Stimulated activated memory B cell treated with anti-CD40 and anti-IgM and Interleukin-4, amounts not matched to agents 10 μg/mL and 1 μg/mL and 100 μg/mL, for 72 hours (primary cell): ENCODE measurements at regions not wholly inside any gene's neighbourhood (a gene's known extent, or its start where the extent isn't known, plus 50 kb on each side); places are given as distances from the start of the nearest gene placed in this dataset.
"Not testable (repeated sequence)": the region's sequence is repeated elsewhere in the genome, so short reads cannot be mapped to it uniquely, and the experiment has no call there.

Experiments used
- ATAC-seq: fragments of 150-1000 bp; cut with Tn5 transposase; 2 replicates; pipeline ENCODE4 v1.10.0; 2021
- H3K27ac Mint-ChIP-seq: one replicate; pipeline ENCODE4 v1.8.0; 2022; ENCODE audit warnings: mild to moderate bottlenecking, mixed read lengths
- H3K27me3 Mint-ChIP-seq: one replicate; pipeline ENCODE4 v1.8.0; 2022; ENCODE audit warnings: mixed read lengths
- H3K36me3 Mint-ChIP-seq: one replicate; pipeline ENCODE4 v1.8.0; 2022; ENCODE audit warnings: mixed read lengths
- H3K4me1 Mint-ChIP-seq: one replicate; pipeline ENCODE4 v1.8.0; 2022; ENCODE audit warnings: mixed read lengths
- H3K4me3 Mint-ChIP-seq: one replicate; pipeline ENCODE4 v1.8.0; 2022; ENCODE audit warnings: mild to moderate bottlenecking, moderate library complexity, mixed read lengths
- H3K9me3 Mint-ChIP-seq: one replicate; pipeline ENCODE4 v1.8.0; 2022; ENCODE audit warnings: mixed read lengths

DNA sequence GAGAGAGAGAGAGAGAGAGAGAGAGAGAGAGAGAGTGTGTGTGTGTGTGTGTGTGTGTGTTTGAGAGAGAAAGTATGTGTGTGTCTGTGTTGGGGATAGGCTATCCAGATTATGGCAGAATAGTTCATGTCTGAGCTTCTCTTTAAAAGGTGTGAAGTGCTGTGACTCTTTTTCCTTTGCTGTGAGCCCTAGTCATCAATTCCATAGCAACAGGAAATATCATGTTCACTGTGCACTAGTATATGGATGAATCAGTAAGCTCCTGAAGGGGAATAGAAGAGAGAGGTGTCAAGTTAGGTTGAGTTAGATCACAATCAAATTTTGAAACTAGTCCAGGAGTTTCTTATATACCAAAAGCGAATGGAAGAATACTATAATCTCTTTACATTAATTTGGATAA, 318.7 kb downstream of the RFPL4B start:
- no peak for ATAC-seq
- Mint-ChIP-seq H3K36me3 (no peaks in the 10 kb centered on the region), H3K27me3 (peaks cover 20% of the 10 kb centered on the region), H3K4me1 (no peaks in the 10 kb centered on the region), H3K27ac (no peak overlapping the region), H3K4me3 (no peak overlapping the region), H3K9me3 (no peaks in the 10 kb centered on the region)

- Mint-ChIP-seq H3K4me3 (no peak overlapping the region), H3K36me3 (no peaks in the 10 kb centered on the region), H3K27me3 (peaks cover 26% of the 10 kb centered on the region), H3K27ac (no peak overlapping the region), H3K9me3 (no peaks in the 10 kb centered on the region), H3K4me1 (no peaks in the 10 kb centered on the region)
- ATAC-seq, result no peak
Observed at GRCh38 chr6:112667427-112667826, 320.3 kb downstream of the RFPL4B start.

GRCh38 chr6:112680091-112680490, 333.0 kb downstream of the RFPL4B start:
- Mint-ChIP-seq H3K9me3 (peaks cover 6% of the 10 kb centered on the region), H3K36me3 (no peaks in the 10 kb centered on the region)

DNA sequence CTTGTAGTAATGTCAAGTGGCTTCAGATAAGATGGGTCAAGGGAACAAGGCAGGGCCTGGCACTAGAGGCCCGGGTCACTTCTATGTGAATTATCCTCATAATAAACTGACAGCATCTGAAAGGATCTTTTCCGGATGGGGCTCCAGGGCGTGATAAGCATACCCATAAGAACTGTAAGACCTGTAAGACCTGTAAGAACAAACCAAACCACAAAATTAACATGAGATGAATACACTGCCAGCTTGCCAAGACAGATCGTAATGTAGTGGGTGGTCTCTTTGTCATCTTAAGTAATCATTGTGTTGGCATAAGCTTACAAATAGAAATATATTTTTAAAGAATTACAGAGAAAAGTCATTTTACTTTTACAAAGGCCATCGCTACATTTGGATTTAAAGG, 334.9 kb downstream of the RFPL4B start:
- H3K27ac Mint-ChIP-seq, result no peak overlapping the region
- no peaks in the 10 kb centered on the region for H3K4me1 Mint-ChIP-seq
- no peaks in the 10 kb centered on the region for H3K36me3 Mint-ChIP-seq
- no peaks in the 10 kb centered on the region for H3K27me3 Mint-ChIP-seq
- H3K4me3 Mint-ChIP-seq, result no peak overlapping the region
- ATAC-seq, result no peak
- no peaks in the 10 kb centered on the region for H3K9me3 Mint-ChIP-seq

More at GRCh38 chr6:112680091-112680490, 333.0 kb downstream of the RFPL4B start:
- no peaks in the 10 kb centered on the region for H3K4me1 Mint-ChIP-seq
- no peak for ATAC-seq
- no peak overlapping the region for H3K4me3 Mint-ChIP-seq
- no peaks in the 10 kb centered on the region for H3K27me3 Mint-ChIP-seq
- H3K27ac Mint-ChIP-seq, result no peak overlapping the region

DNA sequence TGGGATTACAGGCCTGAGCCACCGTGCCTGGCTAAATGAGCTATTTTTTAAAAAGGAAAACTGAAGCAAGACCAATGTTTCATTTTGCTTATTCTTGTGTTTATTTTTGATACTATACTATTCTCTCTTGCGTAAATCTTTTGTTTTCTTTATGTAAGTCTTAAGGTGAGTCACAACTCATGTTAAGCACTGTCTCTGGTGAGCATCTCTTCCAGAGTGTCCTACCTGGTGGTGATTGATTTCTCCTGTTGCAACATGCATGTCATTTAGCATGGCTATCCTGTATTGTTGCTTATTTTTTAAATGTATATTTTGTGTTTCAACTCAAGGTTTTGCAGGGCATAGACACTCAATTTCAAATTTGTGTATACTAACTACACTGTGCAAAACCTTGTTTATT, 336.0 kb downstream of the RFPL4B start:
- no peak for ATAC-seq
- no peaks in the 10 kb centered on the region for H3K27me3 Mint-ChIP-seq

GRCh38 chr6:112683926-112684325, 336.8 kb downstream of the RFPL4B start:
- Mint-ChIP-seq H3K36me3 (no peaks in the 10 kb centered on the region), H3K4me1 (peaks cover 5% of the 10 kb centered on the region), H3K27ac (no peak overlapping the region), H3K9me3 (no peaks in the 10 kb centered on the region), H3K4me3 (no peak overlapping the region), H3K27me3 (peaks cover 7% of the 10 kb centered on the region)
- ATAC-seq, result no peak

More for the DNA sequence above, 336.0 kb downstream of the RFPL4B start:
- no peak overlapping the region for H3K27ac Mint-ChIP-seq
- H3K36me3 Mint-ChIP-seq, result no peaks in the 10 kb centered on the region
- H3K9me3 Mint-ChIP-seq, result no peaks in the 10 kb centered on the region
- H3K4me1 Mint-ChIP-seq, result no peaks in the 10 kb centered on the region
- no peak overlapping the region for H3K4me3 Mint-ChIP-seq

- H3K36me3 Mint-ChIP-seq, ATAC-seq, H3K9me3 Mint-ChIP-seq, H3K27ac Mint-ChIP-seq, H3K4me3 Mint-ChIP-seq, H3K4me1 Mint-ChIP-seq, H3K27me3 Mint-ChIP-seq: not testable (repeated sequence)
Observed at GRCh38 chr6:112685521-112686220, 338.5 kb downstream of the RFPL4B start.

GRCh38 chr6:112688487-112689165, 341.5 kb downstream of the RFPL4B start:
- H3K27ac Mint-ChIP-seq, H3K27me3 Mint-ChIP-seq, ATAC-seq, H3K4me3 Mint-ChIP-seq, H3K36me3 Mint-ChIP-seq, H3K4me1 Mint-ChIP-seq, H3K9me3 Mint-ChIP-seq: not testable (repeated sequence)

DNA sequence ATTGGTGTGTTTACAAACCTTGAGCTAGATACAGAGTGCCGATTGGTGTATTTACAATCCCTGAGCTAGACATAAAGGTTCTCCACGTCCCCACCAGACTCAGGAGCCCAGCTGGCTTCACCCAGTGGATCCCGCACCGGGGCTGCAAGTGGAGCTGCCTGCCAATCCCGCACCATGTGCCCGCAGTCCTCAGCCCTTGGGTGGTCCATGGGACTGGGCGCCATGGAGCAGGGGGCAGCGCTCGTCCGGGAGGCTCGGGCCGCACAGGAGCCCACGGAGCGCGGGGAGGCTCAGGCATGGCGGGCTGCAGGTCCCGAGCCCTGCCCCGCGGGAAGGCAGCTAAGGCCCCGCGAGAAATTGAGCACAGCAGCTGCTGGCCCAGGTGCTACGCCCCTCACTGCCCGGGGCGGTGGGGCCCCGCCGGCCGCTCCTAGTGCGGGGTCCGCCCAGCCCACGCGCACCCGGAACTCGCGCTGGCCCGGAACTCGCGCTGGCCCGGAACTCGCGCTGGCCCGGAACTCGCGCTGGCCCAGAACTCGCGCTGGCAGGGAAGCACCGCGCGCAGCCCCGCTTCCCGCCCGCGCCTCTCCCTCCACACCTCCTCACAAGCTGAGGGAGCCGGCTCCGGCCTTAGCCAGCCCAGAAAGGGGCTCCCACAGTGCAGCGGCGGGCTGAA, 342.2 kb downstream of the RFPL4B start:
- ATAC-seq, H3K9me3 Mint-ChIP-seq, H3K27ac Mint-ChIP-seq, H3K4me3 Mint-ChIP-seq, H3K4me1 Mint-ChIP-seq, H3K27me3 Mint-ChIP-seq, H3K36me3 Mint-ChIP-seq: not testable (repeated sequence)

DNA sequence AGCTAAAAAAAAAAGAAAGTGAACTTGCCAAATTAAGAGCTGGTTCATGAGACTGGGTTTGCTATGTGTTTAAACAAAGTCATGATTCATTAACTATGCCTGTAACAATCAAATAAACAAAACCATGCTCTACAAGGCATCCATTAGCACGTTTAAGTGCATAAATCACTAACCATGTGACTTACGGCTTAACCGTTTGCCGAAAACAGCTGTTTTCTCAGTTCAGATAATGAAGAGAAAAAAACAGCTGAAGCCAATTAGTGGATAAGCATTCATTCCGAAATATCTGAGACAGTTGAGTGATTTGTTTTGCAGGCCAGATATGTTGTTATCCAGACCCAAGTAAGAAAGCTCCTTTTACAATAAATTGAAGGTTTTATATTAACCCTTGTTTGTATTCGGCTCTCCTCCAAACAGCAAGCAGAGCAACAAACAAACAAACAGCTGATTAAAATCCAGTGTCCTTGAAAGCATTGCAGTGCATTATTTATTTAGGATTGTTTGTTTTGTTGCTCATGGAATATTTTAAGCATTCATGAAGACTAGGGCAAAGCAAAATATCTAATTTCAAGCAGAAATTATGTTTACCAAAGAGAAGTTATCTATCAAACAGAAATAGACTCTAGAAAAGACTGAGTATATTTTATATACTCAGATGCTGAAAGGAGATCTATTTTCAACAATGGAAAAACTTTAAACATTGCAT, 343.5 kb downstream of the RFPL4B start:
- peaks cover 8% of the 10 kb centered on the region for H3K27me3 Mint-ChIP-seq
- no peak for ATAC-seq
- no peak overlapping the region for H3K4me3 Mint-ChIP-seq
- no peak overlapping the region for H3K27ac Mint-ChIP-seq
- no peaks in the 10 kb centered on the region for H3K9me3 Mint-ChIP-seq
- peaks cover 5% of the 10 kb centered on the region for H3K4me1 Mint-ChIP-seq
- no peaks in the 10 kb centered on the region for H3K36me3 Mint-ChIP-seq

GRCh38 chr6:112691289-112691688, 344.2 kb downstream of the RFPL4B start:
- Mint-ChIP-seq H3K27me3 (peaks cover 8% of the 10 kb centered on the region), H3K4me3 (no peak overlapping the region), H3K9me3 (no peaks in the 10 kb centered on the region), H3K4me1 (peaks cover 5% of the 10 kb centered on the region), H3K36me3 (no peaks in the 10 kb centered on the region), H3K27ac (no peak overlapping the region)
- no peak for ATAC-seq

GRCh38 chr6:112695001-112695400, 347.9 kb downstream of the RFPL4B start:
- Mint-ChIP-seq H3K27ac (no peak overlapping the region), H3K4me1 (no peaks in the 10 kb centered on the region), H3K9me3 (no peaks in the 10 kb centered on the region), H3K4me3 (no peak overlapping the region), H3K27me3 (no peaks in the 10 kb centered on the region), H3K36me3 (no peaks in the 10 kb centered on the region)
- no peak for ATAC-seq

DNA sequence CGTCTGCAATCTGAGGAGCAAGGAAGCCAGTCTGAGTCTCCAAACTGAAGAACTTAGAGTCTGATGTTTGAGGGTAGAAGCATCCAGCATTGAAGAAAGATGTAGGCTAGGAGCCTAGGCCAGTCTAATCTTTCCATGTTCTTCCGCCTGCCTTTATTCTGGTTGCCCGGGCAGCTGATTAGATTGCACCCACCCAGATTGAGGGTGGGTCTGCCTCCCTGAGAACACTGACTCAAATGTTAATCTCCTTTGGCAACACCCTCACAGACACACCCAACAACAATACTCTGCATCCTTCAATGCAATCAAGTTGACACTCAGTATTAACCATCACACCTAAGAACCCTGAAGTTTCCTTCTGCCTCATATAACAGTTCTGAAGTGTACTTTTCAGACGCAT, 350.1 kb downstream of the RFPL4B start:
- H3K4me1 Mint-ChIP-seq, result no peaks in the 10 kb centered on the region
- H3K9me3 Mint-ChIP-seq, result no peaks in the 10 kb centered on the region
- ATAC-seq, result no peak
- no peaks in the 10 kb centered on the region for H3K27me3 Mint-ChIP-seq
- no peak overlapping the region for H3K27ac Mint-ChIP-seq
- H3K36me3 Mint-ChIP-seq, result no peaks in the 10 kb centered on the region
- H3K4me3 Mint-ChIP-seq, result no peak overlapping the region

DNA sequence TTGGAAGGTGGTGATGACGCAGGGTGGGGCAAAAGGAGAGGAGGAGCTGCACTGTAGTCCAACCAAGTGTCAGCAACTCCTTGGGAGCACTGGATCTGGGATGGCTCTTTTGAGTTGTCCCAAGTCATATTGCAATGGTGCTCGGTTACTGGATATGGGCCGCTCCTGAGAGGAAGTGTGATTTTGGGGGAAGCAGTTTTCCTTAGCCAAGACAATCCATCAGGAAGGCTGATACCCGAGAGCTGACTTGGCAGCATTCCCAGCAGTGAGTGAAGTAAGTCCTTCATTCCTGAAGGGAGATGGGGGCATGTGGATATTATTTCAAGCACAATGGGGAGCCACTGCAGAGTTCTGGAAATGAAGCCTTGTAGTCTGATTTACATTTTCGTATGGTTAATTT, 354.1 kb downstream of the RFPL4B start:
- no peaks in the 10 kb centered on the region for H3K4me1 Mint-ChIP-seq

GRCh38 chr6:112710710-112711109, 363.6 kb downstream of the RFPL4B start:
- H3K9me3 Mint-ChIP-seq, result peaks cover 3% of the 10 kb centered on the region
- no peak overlapping the region for H3K27ac Mint-ChIP-seq
- no peak for ATAC-seq
- no peaks in the 10 kb centered on the region for H3K36me3 Mint-ChIP-seq
- no peaks in the 10 kb centered on the region for H3K4me1 Mint-ChIP-seq
- no peaks in the 10 kb centered on the region for H3K27me3 Mint-ChIP-seq
- no peak overlapping the region for H3K4me3 Mint-ChIP-seq

More for the DNA sequence above, 354.1 kb downstream of the RFPL4B start:
- no peak overlapping the region for H3K4me3 Mint-ChIP-seq
- ATAC-seq, result peak; percentile 43
- no peaks in the 10 kb centered on the region for H3K27me3 Mint-ChIP-seq
- H3K36me3 Mint-ChIP-seq, result no peaks in the 10 kb centered on the region
- no peak overlapping the region for H3K27ac Mint-ChIP-seq
- H3K9me3 Mint-ChIP-seq, result no peaks in the 10 kb centered on the region
